ENCODE measurements at regions not wholly inside any gene's neighbourhood (a gene's known extent, or its start where the extent isn't known, plus 50 kb on each side); places are given as distances from the start of the nearest gene placed in this dataset.

DNA sequence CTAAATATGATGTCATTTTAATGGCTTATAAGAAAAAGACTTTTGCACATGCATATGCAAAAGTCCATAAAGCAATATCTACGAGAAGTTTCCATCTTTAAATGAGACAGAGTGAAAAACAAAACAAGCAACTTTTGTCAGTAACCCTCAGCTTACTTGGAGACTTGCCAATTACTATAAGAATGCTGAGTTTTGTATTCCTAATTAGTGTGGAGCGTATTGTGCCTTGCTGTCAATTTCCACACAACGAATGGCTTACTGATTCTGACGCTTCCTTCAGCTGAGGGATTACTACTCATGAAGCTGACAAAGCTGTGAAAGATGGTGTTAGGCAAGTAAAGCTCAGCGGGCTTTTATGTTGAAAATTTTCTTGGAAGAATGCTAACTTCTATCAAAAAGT is 440.4 kb upstream of the ADAMTS5 start:
- no peak for TF ChIP-seq ZNF561 (CRISPR knock-in tag; conservative IDR thresholded peaks at IDR 0.05)
- TF ChIP-seq, protein P1, sequence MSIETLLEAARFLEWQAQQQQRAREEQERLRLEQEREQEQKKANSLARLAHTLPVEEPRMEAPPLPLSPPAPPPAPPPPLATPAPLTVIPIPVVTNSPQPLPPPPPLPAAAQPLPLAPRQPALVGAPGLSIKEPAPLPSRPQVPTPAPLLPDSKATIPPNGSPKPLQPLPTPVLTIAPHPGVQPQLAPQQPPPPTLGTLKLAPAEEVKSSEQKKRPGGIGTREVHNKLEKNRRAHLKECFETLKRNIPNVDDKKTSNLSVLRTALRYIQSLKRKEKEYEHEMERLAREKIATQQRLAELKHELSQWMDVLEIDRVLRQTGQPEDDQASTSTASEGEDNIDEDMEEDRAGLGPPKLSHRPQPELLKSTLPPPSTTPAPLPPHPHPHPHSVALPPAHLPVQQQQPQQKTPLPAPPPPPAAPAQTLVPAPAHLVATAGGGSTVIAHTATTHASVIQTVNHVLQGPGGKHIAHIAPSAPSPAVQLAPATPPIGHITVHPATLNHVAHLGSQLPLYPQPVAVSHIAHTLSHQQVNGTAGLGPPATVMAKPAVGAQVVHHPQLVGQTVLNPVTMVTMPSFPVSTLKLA (conservative IDR thresholded peaks at IDR 0.05), result no peak
- TF ChIP-seq, protein P2, sequence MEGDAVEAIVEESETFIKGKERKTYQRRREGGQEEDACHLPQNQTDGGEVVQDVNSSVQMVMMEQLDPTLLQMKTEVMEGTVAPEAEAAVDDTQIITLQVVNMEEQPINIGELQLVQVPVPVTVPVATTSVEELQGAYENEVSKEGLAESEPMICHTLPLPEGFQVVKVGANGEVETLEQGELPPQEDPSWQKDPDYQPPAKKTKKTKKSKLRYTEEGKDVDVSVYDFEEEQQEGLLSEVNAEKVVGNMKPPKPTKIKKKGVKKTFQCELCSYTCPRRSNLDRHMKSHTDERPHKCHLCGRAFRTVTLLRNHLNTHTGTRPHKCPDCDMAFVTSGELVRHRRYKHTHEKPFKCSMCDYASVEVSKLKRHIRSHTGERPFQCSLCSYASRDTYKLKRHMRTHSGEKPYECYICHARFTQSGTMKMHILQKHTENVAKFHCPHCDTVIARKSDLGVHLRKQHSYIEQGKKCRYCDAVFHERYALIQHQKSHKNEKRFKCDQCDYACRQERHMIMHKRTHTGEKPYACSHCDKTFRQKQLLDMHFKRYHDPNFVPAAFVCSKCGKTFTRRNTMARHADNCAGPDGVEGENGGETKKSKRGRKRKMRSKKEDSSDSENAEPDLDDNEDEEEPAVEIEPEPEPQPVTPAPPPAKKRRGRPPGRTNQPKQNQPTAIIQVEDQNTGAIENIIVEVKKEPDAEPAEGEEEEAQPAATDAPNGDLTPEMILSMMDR (IDR thresholded peaks at IDR 0.05 in 2 of 3, conservative IDR thresholded peaks at IDR 0.05 in 1 of 3; ENCODE audit: insufficient read depth in 2 of 3, low read depth in 1 of 3, low read length in 3 of 3), result no peak
- no peak for TF ChIP-seq KLF16 (IDR thresholded peaks at IDR 0.05)
- no peak for TF ChIP-seq ESRRA (IDR thresholded peaks at IDR 0.05; ENCODE audit: borderline replicate concordance, low read depth)
- TF ChIP-seq ATF1 (CRISPR knock-in tag; IDR thresholded peaks at IDR 0.05), result no peak
- TF ChIP-seq ATF1 (tag; IDR thresholded peaks at IDR 0.05), result no peak
